Hepatocyte (in vitro differentiated cells): ENCODE measurements at regions not wholly inside any gene's neighbourhood (a gene's known extent, or its start where the extent isn't known, plus 50 kb on each side); places are given as distances from the start of the nearest gene placed in this dataset.

Experiments
- EZH2 ChIP-seq: fragments of 200-600 bp; sonication (generic); IDR thresholded peaks from 2 replicates; pipeline ENCODE4 v1.6.1; 2016; ENCODE audit warnings: antibody characterized with exemption, mild to moderate bottlenecking, borderline replicate concordance
- EZH2phosphoT487 ChIP-seq: fragments of 200-600 bp; sonication (generic); IDR thresholded peaks from one replicate; pipeline ENCODE4 v1.6.1; 2018; ENCODE audit warnings: antibody characterized with exemption, mild to moderate bottlenecking, low read depth, moderate library complexity; ENCODE audit not compliant: unreplicated experiment, severe bottlenecking
- TF ChIP-seq, protein P1 (sequence below): fragments of 200-600 bp; sonication (generic); IDR thresholded peaks from 2 replicates; pipeline ENCODE4 v1.5.1; 2016; ENCODE audit warnings: antibody characterized with exemption, mild to moderate bottlenecking; ENCODE audit not compliant: poor library complexity

DNA sequence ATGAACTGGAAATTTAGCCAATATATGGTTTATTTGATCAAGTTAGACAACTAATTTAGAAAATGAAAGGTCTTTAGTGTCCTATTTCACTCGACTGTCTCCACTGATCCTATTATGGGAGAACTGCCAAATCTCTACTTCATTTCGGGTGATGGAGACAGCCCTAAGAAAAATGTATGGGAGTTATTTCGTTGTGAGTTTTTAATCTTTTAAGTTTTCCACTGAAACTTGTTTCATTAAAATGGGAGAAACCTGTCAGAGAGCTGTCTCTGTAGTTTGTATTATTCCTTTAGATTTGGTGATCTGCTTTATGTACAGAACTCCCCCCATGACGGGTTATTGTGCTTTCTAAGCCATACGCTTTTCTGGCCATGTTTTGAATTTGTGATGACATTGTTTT, 899.7 kb downstream of the ADGRL2 start:
- TF ChIP-seq, protein P1, sequence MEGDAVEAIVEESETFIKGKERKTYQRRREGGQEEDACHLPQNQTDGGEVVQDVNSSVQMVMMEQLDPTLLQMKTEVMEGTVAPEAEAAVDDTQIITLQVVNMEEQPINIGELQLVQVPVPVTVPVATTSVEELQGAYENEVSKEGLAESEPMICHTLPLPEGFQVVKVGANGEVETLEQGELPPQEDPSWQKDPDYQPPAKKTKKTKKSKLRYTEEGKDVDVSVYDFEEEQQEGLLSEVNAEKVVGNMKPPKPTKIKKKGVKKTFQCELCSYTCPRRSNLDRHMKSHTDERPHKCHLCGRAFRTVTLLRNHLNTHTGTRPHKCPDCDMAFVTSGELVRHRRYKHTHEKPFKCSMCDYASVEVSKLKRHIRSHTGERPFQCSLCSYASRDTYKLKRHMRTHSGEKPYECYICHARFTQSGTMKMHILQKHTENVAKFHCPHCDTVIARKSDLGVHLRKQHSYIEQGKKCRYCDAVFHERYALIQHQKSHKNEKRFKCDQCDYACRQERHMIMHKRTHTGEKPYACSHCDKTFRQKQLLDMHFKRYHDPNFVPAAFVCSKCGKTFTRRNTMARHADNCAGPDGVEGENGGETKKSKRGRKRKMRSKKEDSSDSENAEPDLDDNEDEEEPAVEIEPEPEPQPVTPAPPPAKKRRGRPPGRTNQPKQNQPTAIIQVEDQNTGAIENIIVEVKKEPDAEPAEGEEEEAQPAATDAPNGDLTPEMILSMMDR: no peak
- no peak for TF ChIP-seq EZH2
- TF ChIP-seq EZH2phosphoT487: no peak
